ENCODE measurements at regions not wholly inside any gene's neighbourhood (a gene's known extent, or its start where the extent isn't known, plus 50 kb on each side); places are given as distances from the start of the nearest gene placed in this dataset.
A peak's percentile ranks its signal among the peaks of the same experiment; 100 is the strongest.
"Not testable (repeated sequence)": the region's sequence is repeated elsewhere in the genome, so short reads cannot be mapped to it uniquely, and the experiment has no call there.

- no peak for DNase-seq
Measured at GRCh38 chr9:38153152-38153909, 84.3 kb upstream of the SHB start.

GRCh38 chr9:38149647-38150046 is 80.6 kb upstream of the SHB start:
- DNase-seq, result no peak

GRCh38 chr9:38146844-38147243 is 77.8 kb upstream of the SHB start:
- DNase-seq, result no peak

GRCh38 chr9:38145526-38146053 is 76.6 kb upstream of the SHB start:
- no peak for DNase-seq

- no peak for DNase-seq
Measured at GRCh38 chr9:38144421-38144820, 75.4 kb upstream of the SHB start.

- DNase-seq, result no peak
Measured at GRCh38 chr9:38141746-38142591, 72.9 kb upstream of the SHB start.

- DNase-seq, result no peak
Measured at GRCh38 chr9:38138276-38138675, 69.2 kb upstream of the SHB start.

GRCh38 chr9:38137342-38137741 is 68.3 kb upstream of the SHB start:
- no peak for DNase-seq

GRCh38 chr9:38136386-38136785 is 67.4 kb upstream of the SHB start:
- no peak for DNase-seq

GRCh38 chr9:38134611-38135237 is 65.7 kb upstream of the SHB start:
- no peak for DNase-seq

GRCh38 chr9:38133595-38133994 is 64.6 kb upstream of the SHB start:
- no peak for DNase-seq

GRCh38 chr9:38132956-38133355 is 63.9 kb upstream of the SHB start:
- DNase-seq, result no peak

- no peak for DNase-seq
Measured at GRCh38 chr9:38131729-38132128, 62.7 kb upstream of the SHB start.

GRCh38 chr9:38130724-38131123 is 61.7 kb upstream of the SHB start:
- DNase-seq, result no peak

GRCh38 chr9:38129366-38129765 is 60.3 kb upstream of the SHB start:
- DNase-seq, result no peak

GRCh38 chr9:38128752-38129270 is 59.8 kb upstream of the SHB start:
- DNase-seq, result no peak

GRCh38 chr9:38127271-38127839 is 58.3 kb upstream of the SHB start:
- DNase-seq, result no peak

GRCh38 chr9:38126730-38127129 is 57.7 kb upstream of the SHB start:
- peak; percentile 25 for DNase-seq

- no peak for DNase-seq
Measured at GRCh38 chr9:38125889-38126288, 56.9 kb upstream of the SHB start.

- DNase-seq, result not testable (repeated sequence)
Measured at GRCh38 chr9:38123359-38123758, 54.3 kb upstream of the SHB start.

- no peak for DNase-seq
Measured at GRCh38 chr9:38120961-38121360, 51.9 kb upstream of the SHB start.

- DNase-seq, result no peak
Measured at GRCh38 chr9:38119560-38120236, 50.7 kb upstream of the SHB start.
